H1 (cell line): ENCODE measurements at regions not wholly inside any gene's neighbourhood (a gene's known extent, or its start where the extent isn't known, plus 50 kb on each side); places are given as distances from the start of the nearest gene placed in this dataset.

ENCODE experiments used
- CTCF ChIA-PET: fragments of 300-600 bp; sonication (Branson Sonifier 250); formaldehyde crosslinking; loops from one replicate; lab custom pipeline; 2021; ENCODE audit not compliant: partially characterized antibody; lab: Charles Lee
- POLR2A ChIA-PET: fragments of 300-600 bp; sonication (Branson Sonifier 250); formaldehyde crosslinking; loops from one replicate; lab custom pipeline; 2021; ENCODE audit warnings: inconsistent platforms; ENCODE audit not compliant: partially characterized antibody; lab: Charles Lee
- DNase-seq, 2 experiments: peaks; one replicate each; pipeline versions ENCODE4 v3.0.0 to v3.0.0-alpha.2; 2010 to 2022; ENCODE audit warnings: low spot score in 2 of 2, low read depth in 1 of 2, mixed read lengths in 1 of 2
- FAIRE-seq: peaks from 2 replicates; lab custom pipeline; 2011; peaks lifted over from hg19 to GRCh38; lab: Jason Lieb, UNC
- H2AFZ ChIP-seq: 2 replicates; pipeline ENCODE4 v1.8.1; 2012; ENCODE audit warnings: low read length, inconsistent platforms
- H2AK5ac ChIP-seq: 2 replicates; pipeline ENCODE4 v1.6.1; 2013; ENCODE audit warnings: low read depth, low read length
- H2BK120ac ChIP-seq: replicated peaks from 2 replicates; pipeline ENCODE3; 2013; ENCODE audit warnings: low read depth, low read length, inconsistent platforms
- H2BK12ac ChIP-seq: 2 replicates; pipeline ENCODE4 v1.6.1; 2013; ENCODE audit warnings: low read depth, low read length
- H2BK15ac ChIP-seq: 2 replicates; pipeline ENCODE4 v1.6.1; 2013; ENCODE audit warnings: low read length
- H2BK20ac ChIP-seq: 2 replicates; pipeline ENCODE4 v1.6.1; 2013; ENCODE audit warnings: low read length
- H2BK5ac ChIP-seq: 2 replicates; pipeline ENCODE4 v1.6.1; 2013; ENCODE audit warnings: low read depth, low read length
- H3K14ac ChIP-seq: 2 replicates; pipeline ENCODE4 v1.6.1; 2013; ENCODE audit warnings: inconsistent platforms; ENCODE audit not compliant: insufficient read length
- H3K18ac ChIP-seq: 2 replicates; pipeline ENCODE4 v1.6.1; 2013; ENCODE audit warnings: low read length; ENCODE audit errors: extremely low read depth
- H3K23ac ChIP-seq: 2 replicates; pipeline ENCODE4 v1.6.1; 2013; ENCODE audit warnings: inconsistent platforms; ENCODE audit not compliant: insufficient read length
- H3K23me2 ChIP-seq: 2 replicates; pipeline ENCODE4 v1.6.1; 2013; ENCODE audit warnings: low read depth, low read length
- H3K27ac ChIP-seq: 2 replicates; pipeline ENCODE4 v1.6.1; 2011; ENCODE audit warnings: low read depth, low read length, inconsistent platforms
- H3K27me3 ChIP-seq, 4 experiments: replicated peaks in 1 of 4; 1 replicate in 1 of 4; 2 replicates in 3 of 4; pipeline versions ENCODE4 v1.6.1 to v1.8.1; 2011 to 2013; ENCODE audit warnings: low read length in 3 of 4, mild to moderate bottlenecking in 3 of 4, inconsistent platforms in 2 of 4, mixed read lengths in 2 of 4, moderate library complexity in 1 of 4; ENCODE audit not compliant: control insufficient read depth in 3 of 4, insufficient read depth in 3 of 4; ENCODE audit errors: extremely low read depth in 1 of 4
- H3K36me3 ChIP-seq, 4 experiments: 2 replicates each; pipeline versions ENCODE4 v1.6.1 to v1.8.1; 2011 to 2013; ENCODE audit warnings: mild to moderate bottlenecking in 4 of 4, low read length in 3 of 4, moderate library complexity in 2 of 4, control low read depth in 1 of 4, inconsistent platforms in 1 of 4; ENCODE audit not compliant: insufficient read depth in 4 of 4, control insufficient read depth in 2 of 4
- H3K4ac ChIP-seq: replicated peaks from 2 replicates; pipeline ENCODE3; 2013; ENCODE audit warnings: low read length, low read depth, mixed read lengths, inconsistent platforms; ENCODE audit not compliant: insufficient read length
- H3K4me1 ChIP-seq, 4 experiments: replicated peaks in 1 of 4; 1 replicate in 1 of 4; 2 replicates in 3 of 4; pipeline versions ENCODE4 v1.6.1 to v1.8.1; 2011 to 2013; ENCODE audit warnings: low read length in 3 of 4, inconsistent platforms in 2 of 4, mixed read lengths in 1 of 4; ENCODE audit not compliant: insufficient read depth in 4 of 4, control insufficient read depth in 3 of 4
- H3K4me2 ChIP-seq, 2 experiments: 2 replicates each; pipeline versions ENCODE4 v1.6.1 to v1.8.1; 2011 to 2013; ENCODE audit warnings: low read depth in 2 of 2, low read length in 2 of 2, control low read depth in 1 of 2, inconsistent platforms in 1 of 2, mild to moderate bottlenecking in 1 of 2; ENCODE audit not compliant: insufficient read depth in 1 of 2
- H3K4me3 ChIP-seq, 4 experiments: fragments of 200-600, 300-600 bp in 1 of 4; sonication (generic), shearing (Covaris generic), sonication (Bioruptor Twin) in 1 of 4; 2 replicates each; pipeline versions ENCODE4 v1.5.1 to v1.8.1; 2011 to 2016; ENCODE audit warnings: low read length in 4 of 4, low read depth in 3 of 4, control low read depth in 2 of 4, inconsistent platforms in 2 of 4, mild to moderate bottlenecking in 2 of 4, mixed read lengths in 1 of 4, moderate library complexity in 1 of 4; ENCODE audit not compliant: insufficient read depth in 2 of 4; ENCODE audit errors: extremely low read depth in 1 of 4
- H3K56ac ChIP-seq: replicated peaks from 2 replicates; pipeline ENCODE3; 2013; ENCODE audit warnings: low read depth, mild to moderate bottlenecking, mixed read lengths, low read length, inconsistent platforms; ENCODE audit not compliant: insufficient read length
- H3K79me1 ChIP-seq: 2 replicates; pipeline ENCODE4 v1.6.1; 2013; ENCODE audit warnings: low read depth, low read length, control low read depth
- H3K79me2 ChIP-seq, 2 experiments: 2 replicates each; pipeline versions ENCODE4 v1.6.1 to v1.8.1; 2012 to 2013; ENCODE audit warnings: low read length in 2 of 2, mild to moderate bottlenecking in 2 of 2, inconsistent platforms in 1 of 2; ENCODE audit not compliant: insufficient read depth in 2 of 2, control insufficient read depth in 1 of 2
- H3K9ac ChIP-seq, 4 experiments: replicated peaks in 1 of 4; 1 replicate in 1 of 4; 2 replicates in 3 of 4; pipeline versions ENCODE4 v1.6.1 to v1.8.1; 2011 to 2013; ENCODE audit warnings: low read depth in 3 of 4, low read length in 3 of 4, control low read depth in 2 of 4, mild to moderate bottlenecking in 2 of 4, moderate library complexity in 2 of 4, inconsistent platforms in 1 of 4; ENCODE audit errors: extremely low read depth in 1 of 4
- H3K9me3 ChIP-seq, 2 experiments: 2 replicates each; pipeline versions ENCODE4 v1.6.1 to v1.8.1; 2012 to 2013; ENCODE audit warnings: mild to moderate bottlenecking in 2 of 2, moderate library complexity in 2 of 2, control low read depth in 1 of 2, inconsistent platforms in 1 of 2, low read depth in 1 of 2, low read length in 1 of 2, mixed read lengths in 1 of 2; ENCODE audit not compliant: insufficient read depth in 2 of 2
- H4K20me1 ChIP-seq, 2 experiments: replicated peaks in 1 of 2; 2 replicates each; pipeline versions ENCODE3 to v1.8.1; 2011 to 2013; ENCODE audit warnings: inconsistent platforms in 2 of 2, low read length in 2 of 2, mild to moderate bottlenecking in 1 of 2; ENCODE audit not compliant: insufficient read depth in 2 of 2, control insufficient read depth in 1 of 2
- H4K5ac ChIP-seq: 2 replicates; pipeline ENCODE4 v1.6.1; 2013; ENCODE audit warnings: low read length, low read depth, mixed read lengths, inconsistent platforms; ENCODE audit not compliant: insufficient read length
- H4K8ac ChIP-seq: 2 replicates; pipeline ENCODE4 v1.8.0; 2013; ENCODE audit warnings: mild to moderate bottlenecking, moderate library complexity, low read length, inconsistent platforms; ENCODE audit not compliant: insufficient read depth; ENCODE audit errors: extremely low read depth
- H4K91ac ChIP-seq: replicated peaks from 2 replicates; pipeline ENCODE3; 2013; ENCODE audit warnings: low read length, mixed read lengths, inconsistent platforms; ENCODE audit not compliant: insufficient read length
- BACH1 ChIP-seq: IDR thresholded peaks from 2 replicates; pipeline ENCODE4 v1.6.1; 2012; ENCODE audit warnings: low read length, improper control_type of control experiment
- CBX5 ChIP-seq: fragments of 300-800, 300-1000 bp; sonication (generic); IDR thresholded peaks from 2 replicates; pipeline ENCODE4 v1.7.1; 2016; ENCODE audit warnings: antibody characterized with exemption, low read length, low read depth
- CBX8 ChIP-seq: fragments of 300-800, 300-1000 bp; sonication (generic); IDR thresholded peaks from 2 replicates; pipeline ENCODE4 v1.7.1; 2016; ENCODE audit warnings: low read depth, low read length, borderline replicate concordance
- CTBP2 ChIP-seq: IDR thresholded peaks from 2 replicates; pipeline ENCODE4 v1.7.0; 2011; ENCODE audit warnings: borderline replicate concordance, mild to moderate bottlenecking, moderate library complexity, mixed read lengths, low read length; ENCODE audit not compliant: insufficient read depth, insufficient read length
- CTCF ChIP-seq, 3 experiments: IDR thresholded peaks; 1 replicate in 2 of 3; 2 replicates in 1 of 3; pipeline versions ENCODE4 v1.5.1 to v1.6.1; 2011; ENCODE audit warnings: low read length in 3 of 3, mild to moderate bottlenecking in 3 of 3, inconsistent platforms in 2 of 3, low read depth in 1 of 3, moderate library complexity in 1 of 3; ENCODE audit not compliant: insufficient read depth in 1 of 3; ENCODE audit errors: control extremely low read depth in 1 of 3
- KDM4A ChIP-seq: IDR thresholded peaks from one replicate; pipeline ENCODE4 v1.7.1; 2012; ENCODE audit warnings: low read depth, mild to moderate bottlenecking, moderate library complexity, low read length, inconsistent platforms; ENCODE audit not compliant: severe bottlenecking
- PHF8 ChIP-seq: fragments of 200-600 bp; sonication (generic); conservative IDR thresholded peaks from 2 replicates; pipeline ENCODE4 v1.7.1; 2012; ENCODE audit warnings: low read depth, mild to moderate bottlenecking, inconsistent platforms, low read length, moderate library complexity
- RFX5 ChIP-seq: IDR thresholded peaks from 2 replicates; pipeline ENCODE4 v1.6.1; 2011; ENCODE audit warnings: low read depth, low read length, improper control_type of control experiment, borderline replicate concordance
- RXRA ChIP-seq: IDR thresholded peaks from 2 replicates; pipeline ENCODE4 v1.6.1; 2011; ENCODE audit warnings: low read depth, mild to moderate bottlenecking, low read length, moderate library complexity; ENCODE audit not compliant: insufficient read depth
- SIN3A ChIP-seq, 2 experiments: IDR thresholded peaks in 1 of 2; conservative IDR thresholded peaks in 1 of 2; 2 replicates each; pipeline ENCODE4 v1.6.1; 2011 to 2012; ENCODE audit warnings: low read length in 2 of 2, improper control_type of control experiment in 1 of 2, low read depth in 1 of 2, mild to moderate bottlenecking in 1 of 2
- SIX5 ChIP-seq: IDR thresholded peaks from 2 replicates; pipeline ENCODE4 v1.6.1; 2011; ENCODE audit warnings: mild to moderate bottlenecking, low read depth, low read length
- SP4 ChIP-seq: IDR thresholded peaks from 2 replicates; pipeline ENCODE4 v1.6.1; 2012; ENCODE audit warnings: low read length, inconsistent platforms
- WGBS, 2 experiments: shearing (Covaris generic) in 1 of 2; methylation state at CpG; one replicate each; pipeline versions ENCODE4 v1.1.6 to v1.1.7; 2013 to 2015; ENCODE audit warnings: low lambda C conversion rate in 2 of 2, mixed read lengths in 2 of 2, inconsistent platforms in 1 of 2, low coverage in 1 of 2, missing lambda C conversion rate in 1 of 2; ENCODE audit not compliant: insufficient replicate concordance in 2 of 2, insufficient coverage in 1 of 2, insufficient read length in 1 of 2; ENCODE audit errors: extremely low coverage in 1 of 2, missing lambda C conversion rate in 1 of 2; 5-methylcytosine and 5-hydroxymethylcytosine counted together

GRCh38 chr7:110591341-110591740, 499.6 kb upstream of the LRRN3 start:
- H3K23me2 ChIP-seq: no peaks in the 10 kb centered on the region
- H3K4me3 ChIP-seq: no peak overlapping the region
- no peak overlapping the region for H3K4me2 ChIP-seq
- no peak overlapping the region for H2BK5ac ChIP-seq
- no peak overlapping the region for H4K5ac ChIP-seq
- H3K4ac ChIP-seq: no peak overlapping the region
- no peaks in the 10 kb centered on the region for H3K27me3 ChIP-seq
- no peak for DNase-seq
- no peak for FAIRE-seq
- H3K9ac ChIP-seq: no peak overlapping the region
- 93% methylated on average over 4 of the region's 4 CpGs; no CpG with 5 or more reads in 1 of the 2 experiments for WGBS, 2 experiments
- H2BK120ac ChIP-seq: no peak overlapping the region
- H4K20me1 ChIP-seq: no peaks in the 10 kb centered on the region
- H3K79me2 ChIP-seq: no peaks in the 10 kb centered on the region
- no peak overlapping the region for H4K8ac ChIP-seq
- H2BK15ac ChIP-seq: no peak overlapping the region
- H3K9me3 ChIP-seq: no peaks in the 10 kb centered on the region
- H2BK12ac ChIP-seq: no peak overlapping the region
- H3K36me3 ChIP-seq: no peaks in the 10 kb centered on the region
- ChIA-PET POLR2A (no interaction called here), CTCF (interaction anchor here (0.7 to 2.0 kb wide), 8 partner anchors 10 to 507 kb away, joined by 3 to 6 read pairs (median 4); no protein-coding TSS in a partner anchor)
- H3K56ac ChIP-seq: no peak overlapping the region
- no peak overlapping the region for H2BK20ac ChIP-seq
- no peak overlapping the region for H3K27ac ChIP-seq
- H3K18ac ChIP-seq: no peak overlapping the region
- H2AK5ac ChIP-seq: no peak overlapping the region
- H3K14ac ChIP-seq: no peak overlapping the region
- H3K79me1 ChIP-seq: no peaks in the 10 kb centered on the region
- H2AFZ ChIP-seq: peak overlapping the region; percentile 88; the same call in 1 of the 2 replicates
- H3K4me1 ChIP-seq: no peaks in the 10 kb centered on the region
- H4K91ac ChIP-seq: no peak overlapping the region
- no peak overlapping the region for H3K23ac ChIP-seq
- TF ChIP-seq SIX5: no peak
- no peak for TF ChIP-seq CBX8
- no peak for TF ChIP-seq SIN3A (conservative IDR thresholded peaks at IDR 0.05 in 1 of 2, IDR thresholded peaks at IDR 0.05 in 1 of 2; ENCODE audit: low read depth in 1 of 2, low read length in 2 of 2)
- no peak for TF ChIP-seq KDM4A
- TF ChIP-seq RFX5: no peak
- TF ChIP-seq BACH1: no peak
- no peak for TF ChIP-seq CTBP2
- no peak for TF ChIP-seq PHF8
- no peak for TF ChIP-seq CBX5
- no peak for TF ChIP-seq CTCF (IDR thresholded peaks at IDR 0.05; ENCODE audit: control extremely low read depth in 1 of 3, insufficient read depth in 1 of 3, low read depth in 1 of 3, low read length in 3 of 3)
- TF ChIP-seq RXRA: no peak
- no peak for TF ChIP-seq SP4
